ENCODE measurements at regions not wholly inside any gene's neighbourhood (a gene's known extent, or its start where the extent isn't known, plus 50 kb on each side); places are given as distances from the start of the nearest gene placed in this dataset.

GRCh38 chr6:40848038-40848437, 191.0 kb downstream of the UNC5CL start:
- no peak for DNase-seq (ENCODE audit: low read depth in 2 of 3, low spot score in 2 of 3)

- DNase-seq (ENCODE audit: low read depth in 2 of 3, low spot score in 2 of 3) = no peak
Measured at GRCh38 chr6:40845553-40845952, 193.5 kb downstream of the UNC5CL start.

- no peak for DNase-seq (ENCODE audit: low read depth in 2 of 3, low spot score in 2 of 3)
Measured at GRCh38 chr6:40844246-40844645, 194.8 kb downstream of the UNC5CL start.

GRCh38 chr6:40841721-40842120, 197.3 kb downstream of the UNC5CL start:
- DNase-seq (ENCODE audit: low read depth in 2 of 3, low spot score in 2 of 3) = no peak

GRCh38 chr6:40832691-40833090, 206.3 kb downstream of the UNC5CL start:
- DNase-seq (ENCODE audit: low read depth in 2 of 3, low spot score in 2 of 3) = no peak

- DNase-seq (ENCODE audit: low read depth in 2 of 3, low spot score in 2 of 3) = no peak
Measured at GRCh38 chr6:40831381-40831780, 207.6 kb downstream of the UNC5CL start.

GRCh38 chr6:40825102-40825501, 213.9 kb downstream of the UNC5CL start:
- no peak for DNase-seq (ENCODE audit: low read depth in 2 of 3, low spot score in 2 of 3)

GRCh38 chr6:40823917-40824891, 214.8 kb downstream of the UNC5CL start:
- peak in 1 of 3 experiments; percentile 10 for DNase-seq (ENCODE audit: low read depth in 2 of 3, low spot score in 2 of 3)

GRCh38 chr6:40822619-40823018, 216.4 kb downstream of the UNC5CL start:
- DNase-seq (ENCODE audit: low read depth in 2 of 3, low spot score in 2 of 3) = no peak

- DNase-seq (ENCODE audit: low read depth in 2 of 3, low spot score in 2 of 3) = no peak
Measured at GRCh38 chr6:40819182-40819834, 219.7 kb downstream of the UNC5CL start.

- DNase-seq (ENCODE audit: low read depth in 2 of 3, low spot score in 2 of 3) = no peak
Measured at GRCh38 chr6:40817369-40817768, 221.7 kb downstream of the UNC5CL start.

GRCh38 chr6:40816601-40817000, 222.4 kb downstream of the UNC5CL start:
- no peak for DNase-seq (ENCODE audit: low read depth in 2 of 3, low spot score in 2 of 3)

- DNase-seq (ENCODE audit: low read depth in 2 of 3, low spot score in 2 of 3) = no peak
Measured at GRCh38 chr6:40815731-40816130, 223.3 kb downstream of the UNC5CL start.

- no peak for DNase-seq (ENCODE audit: low read depth in 2 of 3, low spot score in 2 of 3)
Measured at GRCh38 chr6:40810171-40810570, 223.0 kb upstream of the LRFN2 start.

GRCh38 chr6:40809627-40810026, 222.5 kb upstream of the LRFN2 start:
- DNase-seq (ENCODE audit: low read depth in 2 of 3, low spot score in 2 of 3) = no peak

- no peak for DNase-seq (ENCODE audit: low read depth in 2 of 3, low spot score in 2 of 3)
Measured at GRCh38 chr6:40807484-40807883, 220.3 kb upstream of the LRFN2 start.

GRCh38 chr6:40806256-40806864, 219.2 kb upstream of the LRFN2 start:
- no peak for DNase-seq (ENCODE audit: low read depth in 2 of 3, low spot score in 2 of 3)

- no peak for DNase-seq (ENCODE audit: low read depth in 2 of 3, low spot score in 2 of 3)
Measured at GRCh38 chr6:40805336-40805735, 218.2 kb upstream of the LRFN2 start.

- no peak for DNase-seq (ENCODE audit: low read depth in 2 of 3, low spot score in 2 of 3)
Measured at GRCh38 chr6:40804905-40805304, 217.7 kb upstream of the LRFN2 start.

- DNase-seq (ENCODE audit: low read depth in 2 of 3, low spot score in 2 of 3) = no peak
Measured at GRCh38 chr6:40803897-40804702, 216.9 kb upstream of the LRFN2 start.

GRCh38 chr6:40802481-40802880, 215.3 kb upstream of the LRFN2 start:
- DNase-seq (ENCODE audit: low read depth in 2 of 3, low spot score in 2 of 3) = no peak
